Right renal cortex interstitium (tissue), 3 donors: ENCODE measurements at regions not wholly inside any gene's neighbourhood (a gene's known extent, or its start where the extent isn't known, plus 50 kb on each side); places are given as distances from the start of the nearest gene placed in this dataset.

Experiments used
- DNase-seq, 3 donors: peaks; one replicate each; pipeline ENCODE4 v3.0.0-alpha.2; 2013; ENCODE audit warnings: low read depth in 3 of 3, low spot score in 2 of 3

GRCh38 chr5:167725741-167726140 lies 565.7 kb upstream of the WWC1 start:
- no peak for DNase-seq

- no peak for DNase-seq
Observed at GRCh38 chr5:167726642-167727041, 564.8 kb upstream of the WWC1 start.

- no peak for DNase-seq
Observed at GRCh38 chr5:167730121-167730520, 561.3 kb upstream of the WWC1 start.

- DNase-seq = no peak
Observed at GRCh38 chr5:167730656-167731055, 560.8 kb upstream of the WWC1 start.

GRCh38 chr5:167731951-167732350 lies 559.5 kb upstream of the WWC1 start:
- no peak for DNase-seq

- DNase-seq = no peak
Observed at GRCh38 chr5:167732499-167732898, 558.9 kb upstream of the WWC1 start.

- DNase-seq = no peak
Observed at GRCh38 chr5:167736992-167737391, 554.5 kb upstream of the WWC1 start.

GRCh38 chr5:167743695-167744464 lies 547.6 kb upstream of the WWC1 start:
- DNase-seq = no peak

GRCh38 chr5:167745868-167746267 lies 545.6 kb upstream of the WWC1 start:
- no peak for DNase-seq

- DNase-seq = no peak
Observed at GRCh38 chr5:167750586-167750985, 540.9 kb upstream of the WWC1 start.

- no peak for DNase-seq
Observed at GRCh38 chr5:167752936-167753335, 538.5 kb upstream of the WWC1 start.

GRCh38 chr5:167753725-167754490 lies 537.5 kb upstream of the WWC1 start:
- no peak for DNase-seq

GRCh38 chr5:167754501-167755021 lies 536.9 kb upstream of the WWC1 start:
- no peak for DNase-seq

- DNase-seq = no peak
Observed at GRCh38 chr5:167755420-167755819, 536.0 kb upstream of the WWC1 start.

- no peak for DNase-seq
Observed at GRCh38 chr5:167759057-167759821, 532.2 kb upstream of the WWC1 start.

GRCh38 chr5:167763772-167764171 lies 527.7 kb upstream of the WWC1 start:
- DNase-seq = no peak

- DNase-seq = no peak
Observed at GRCh38 chr5:167764641-167765289, 526.7 kb upstream of the WWC1 start.

- DNase-seq = no peak
Observed at GRCh38 chr5:167765352-167765751, 526.1 kb upstream of the WWC1 start.

GRCh38 chr5:167766957-167767356 lies 524.5 kb upstream of the WWC1 start:
- no peak for DNase-seq

GRCh38 chr5:167767795-167768194 lies 523.6 kb upstream of the WWC1 start:
- DNase-seq = no peak
